ENCODE measurements at regions not wholly inside any gene's neighbourhood (a gene's known extent, or its start where the extent isn't known, plus 50 kb on each side); places are given as distances from the start of the nearest gene placed in this dataset.
A peak's percentile ranks its signal among the peaks of the same experiment; 100 is the strongest.

DNA sequence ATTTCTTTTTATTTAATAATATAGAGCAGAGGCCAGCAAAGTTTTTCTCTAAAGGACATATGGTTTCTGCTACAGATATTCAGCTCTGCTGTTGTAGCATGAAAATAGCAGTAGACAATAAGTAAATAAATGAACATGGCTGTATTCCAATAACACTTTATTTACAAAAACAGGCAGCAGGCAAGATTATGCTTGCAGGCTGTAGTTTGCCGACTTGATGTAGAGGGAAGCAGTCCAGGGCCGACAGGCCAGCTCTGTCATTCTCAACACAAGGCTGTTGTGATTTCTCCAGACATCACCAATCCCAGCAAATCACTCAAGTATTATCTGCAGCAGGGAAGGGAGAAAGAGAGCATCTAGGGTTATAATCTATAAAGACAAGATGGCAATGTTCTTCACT is 1062.5 kb upstream of the PCDH9 start:
- Histone ChIP-seq H3K4me3 (no peak overlapping the region), H3K9ac (ENCODE audit: insufficient read length) (no peak overlapping the region), H3K9me3 (ENCODE audit: low read depth, low read length) (no peaks in the 10 kb centered on the region), H3K36me3 (ENCODE audit: insufficient read depth, low read length) (no peaks in the 10 kb centered on the region), H3K27ac (no peak overlapping the region)
- DNase-seq (ENCODE audit: low read depth, low spot score), result no peak
- TF ChIP-seq POLR2AphosphoS5 (IDR thresholded peaks at IDR 0.05; ENCODE audit: borderline replicate concordance, low read depth, low read length) (no peak), FOXP2 (optimal IDR thresholded peaks at IDR 0.05; ENCODE audit: control extremely low read depth, extremely low read length, insufficient read depth) (no peak), EZH2 (IDR thresholded peaks at IDR 0.05) (no peak)

DNA sequence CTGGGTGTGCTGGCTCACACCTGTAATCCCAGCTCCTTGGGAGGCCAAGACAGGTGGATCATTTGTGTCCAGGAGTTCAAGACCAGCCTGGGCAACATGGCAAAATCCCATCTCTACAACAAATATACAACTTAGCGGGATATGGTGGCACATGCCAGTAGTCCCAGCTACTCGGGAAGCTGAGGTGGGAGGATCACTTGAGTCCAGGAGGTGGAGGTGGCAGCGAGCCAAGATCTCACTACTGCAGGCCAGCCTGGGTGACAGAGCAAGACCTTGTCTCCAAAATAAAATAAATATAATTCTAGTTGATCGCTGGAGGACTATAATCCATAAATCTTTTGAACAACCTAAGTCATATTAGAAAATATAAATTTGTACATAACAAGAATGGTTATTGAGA is 1061.5 kb upstream of the PCDH9 start:
- DNase-seq (ENCODE audit: low read depth, low spot score), result no peak
- Histone ChIP-seq H3K27ac (no peak overlapping the region), H3K9me3 (ENCODE audit: low read depth, low read length) (no peaks in the 10 kb centered on the region), H3K9ac (ENCODE audit: insufficient read length) (no peak overlapping the region), H3K36me3 (ENCODE audit: insufficient read depth, low read length) (no peaks in the 10 kb centered on the region), H3K4me3 (no peak overlapping the region)
- no peak for TF ChIP-seq POLR2AphosphoS5 (IDR thresholded peaks at IDR 0.05; ENCODE audit: borderline replicate concordance, low read depth, low read length)
- no peak for TF ChIP-seq FOXP2 (optimal IDR thresholded peaks at IDR 0.05; ENCODE audit: control extremely low read depth, extremely low read length, insufficient read depth)
- no peak for TF ChIP-seq EZH2 (IDR thresholded peaks at IDR 0.05)

DNA sequence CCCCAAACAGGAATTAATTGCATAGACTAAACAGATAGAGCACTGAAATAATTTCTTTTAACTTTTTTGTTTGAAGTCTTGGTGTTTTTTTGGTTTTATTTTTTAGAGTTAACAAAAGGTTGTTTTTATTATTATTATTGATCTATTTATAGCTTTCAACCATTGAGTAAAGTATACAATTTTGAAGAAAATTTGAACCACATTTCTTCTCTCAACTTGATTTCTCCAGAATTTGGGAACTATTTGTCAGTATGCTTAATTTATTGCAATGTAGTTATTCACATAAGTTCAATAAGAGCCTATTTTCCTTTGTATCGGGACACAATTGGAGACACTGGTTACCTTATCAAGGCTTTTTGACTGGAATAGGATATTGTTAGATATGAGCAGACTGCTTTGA is 1045.6 kb upstream of the PCDH9 start:
- no peak for DNase-seq (ENCODE audit: low read depth, low spot score)
- H3K9me3 ChIP-seq (ENCODE audit: low read depth, low read length), result no peaks in the 10 kb centered on the region; the same call in 1 of the 2 replicates
- no peak overlapping the region for H3K9ac ChIP-seq (ENCODE audit: insufficient read length)
- no peak overlapping the region for H3K27ac ChIP-seq
- TF ChIP-seq FOXP2 (optimal IDR thresholded peaks at IDR 0.05; ENCODE audit: control extremely low read depth, extremely low read length, insufficient read depth) (no peak), POLR2AphosphoS5 (IDR thresholded peaks at IDR 0.05; ENCODE audit: borderline replicate concordance, low read depth, low read length) (no peak), EZH2 (IDR thresholded peaks at IDR 0.05) (no peak)
- H3K36me3 ChIP-seq (ENCODE audit: insufficient read depth, low read length), result no peaks in the 10 kb centered on the region
- H3K4me3 ChIP-seq, result no peak overlapping the region

DNA sequence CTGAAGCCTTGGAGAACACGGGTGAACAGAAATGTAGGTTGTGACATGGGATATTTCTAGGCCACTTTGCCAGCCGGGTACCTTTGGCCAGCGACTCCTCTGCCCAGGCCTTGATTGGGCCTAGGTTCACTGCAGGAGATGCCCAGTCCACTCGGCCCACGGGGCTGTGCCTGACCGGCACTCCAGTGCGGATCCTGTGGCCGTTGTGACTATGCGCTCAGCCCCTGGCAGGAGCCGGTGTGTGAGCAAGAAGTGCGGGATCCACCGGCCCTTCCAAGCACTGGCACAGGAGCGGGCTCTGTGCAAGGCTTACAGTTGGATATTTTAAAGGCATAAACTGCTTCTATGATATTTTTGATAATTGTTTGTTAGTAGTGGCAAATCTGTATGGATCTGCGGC is 1042.5 kb upstream of the PCDH9 start:
- no peak for DNase-seq (ENCODE audit: low read depth, low spot score)
- Histone ChIP-seq H3K36me3 (ENCODE audit: insufficient read depth, low read length) (no peaks in the 10 kb centered on the region), H3K9me3 (ENCODE audit: low read depth, low read length) (no peaks in the 10 kb centered on the region; the same call in 1 of the 2 replicates), H3K27ac (no peak overlapping the region), H3K4me3 (no peak overlapping the region), H3K9ac (ENCODE audit: insufficient read length) (no peak overlapping the region)
- TF ChIP-seq EZH2 (IDR thresholded peaks at IDR 0.05) (no peak), POLR2AphosphoS5 (IDR thresholded peaks at IDR 0.05; ENCODE audit: borderline replicate concordance, low read depth, low read length) (no peak), FOXP2 (optimal IDR thresholded peaks at IDR 0.05; ENCODE audit: control extremely low read depth, extremely low read length, insufficient read depth) (no peak)

DNA sequence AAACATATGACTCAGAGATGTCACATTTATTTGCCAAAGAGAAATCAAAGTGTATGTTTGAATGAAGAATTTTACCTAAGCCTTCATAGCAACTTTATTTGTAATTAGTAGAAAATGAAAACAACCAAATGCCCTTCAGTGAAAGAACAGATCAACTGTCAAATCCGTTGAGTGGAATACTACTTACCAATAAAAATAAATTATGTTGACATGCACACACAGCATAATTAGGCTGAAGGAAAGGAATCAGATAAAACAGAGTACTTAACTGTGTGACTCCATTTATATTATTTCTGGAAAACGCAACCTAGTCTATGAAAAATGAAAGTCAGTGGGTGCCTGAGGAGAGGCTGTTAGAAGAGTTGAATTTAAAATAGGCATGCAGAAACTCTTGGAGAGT is 1034.6 kb upstream of the PCDH9 start:
- Histone ChIP-seq H3K9ac (ENCODE audit: insufficient read length) (no peak overlapping the region), H3K4me3 (no peak overlapping the region), H3K27ac (no peak overlapping the region), H3K36me3 (ENCODE audit: insufficient read depth, low read length) (no peaks in the 10 kb centered on the region), H3K9me3 (ENCODE audit: low read depth, low read length) (no peaks in the 10 kb centered on the region)
- TF ChIP-seq FOXP2 (optimal IDR thresholded peaks at IDR 0.05; ENCODE audit: control extremely low read depth, extremely low read length, insufficient read depth) (no peak), POLR2AphosphoS5 (IDR thresholded peaks at IDR 0.05; ENCODE audit: borderline replicate concordance, low read depth, low read length) (no peak), EZH2 (IDR thresholded peaks at IDR 0.05) (no peak)
- DNase-seq (ENCODE audit: low read depth, low spot score), result no peak

DNA sequence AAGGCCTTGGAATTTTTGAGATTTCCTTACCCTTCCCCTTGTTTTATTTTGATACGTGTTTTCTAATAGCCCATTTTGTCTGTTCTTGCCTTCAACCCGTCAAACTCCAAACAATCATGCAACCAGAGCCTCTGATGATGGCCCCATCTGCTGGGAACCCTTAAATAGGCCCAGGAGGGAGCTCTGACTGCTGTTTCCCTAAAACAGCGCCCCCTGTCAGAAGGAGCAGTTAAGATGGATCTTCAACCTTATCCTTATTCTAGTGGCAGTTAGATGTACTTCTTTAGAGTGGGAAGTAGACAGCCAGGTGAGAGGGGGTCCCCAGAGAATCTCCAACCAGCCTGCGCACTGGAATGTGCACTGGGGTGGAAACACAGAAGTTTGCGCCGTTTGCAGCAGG is 1031.0 kb upstream of the PCDH9 start:
- no peaks in the 10 kb centered on the region for H3K36me3 ChIP-seq (ENCODE audit: insufficient read depth, low read length)
- no peak overlapping the region for H3K4me3 ChIP-seq
- DNase-seq (ENCODE audit: low read depth, low spot score), result no peak
- TF ChIP-seq POLR2AphosphoS5 (IDR thresholded peaks at IDR 0.05; ENCODE audit: borderline replicate concordance, low read depth, low read length) (no peak), EZH2 (IDR thresholded peaks at IDR 0.05) (no peak), FOXP2 (optimal IDR thresholded peaks at IDR 0.05; ENCODE audit: control extremely low read depth, extremely low read length, insufficient read depth) (no peak)
- no peak overlapping the region for H3K9ac ChIP-seq (ENCODE audit: insufficient read length)
- no peak overlapping the region for H3K27ac ChIP-seq
- no peaks in the 10 kb centered on the region for H3K9me3 ChIP-seq (ENCODE audit: low read depth, low read length)

DNA sequence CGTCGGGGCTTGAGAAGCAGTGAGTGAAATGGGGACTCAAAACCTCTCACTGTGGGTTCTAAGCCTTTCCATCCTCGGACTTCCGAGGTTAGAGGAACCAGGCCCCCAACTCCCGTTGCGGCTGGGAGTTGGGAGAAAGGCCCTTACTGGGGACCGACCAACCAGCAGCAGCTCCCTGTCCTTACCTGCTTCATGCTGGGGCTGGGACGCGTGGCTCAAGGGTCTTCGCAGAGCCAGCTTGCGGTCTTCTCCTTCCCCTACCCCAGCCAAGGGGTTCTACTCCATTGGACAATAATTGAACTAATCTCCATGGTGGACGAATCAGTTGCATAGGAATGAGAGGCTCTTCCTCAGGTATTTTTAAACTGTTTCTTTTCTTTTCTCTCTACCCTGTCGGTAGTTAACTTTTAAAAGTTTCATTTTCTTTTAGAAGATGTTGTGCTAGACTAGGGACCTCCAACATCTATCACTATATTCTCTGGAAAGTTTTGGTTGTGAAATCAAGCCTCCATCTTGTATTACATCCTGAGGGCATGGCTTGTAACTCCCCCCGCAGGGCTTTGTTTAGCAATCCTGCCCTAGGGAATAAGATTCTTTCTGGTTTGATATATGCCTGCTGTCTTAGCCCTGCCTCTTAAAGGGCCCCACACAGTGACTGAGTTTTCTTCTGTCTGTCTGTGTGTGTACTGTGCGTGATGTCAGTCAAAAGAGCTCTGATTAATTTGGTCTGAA is 1027.1 kb upstream of the PCDH9 start:
- H3K4me3 ChIP-seq, result no peak overlapping the region
- H3K27ac ChIP-seq, result no peak overlapping the region
- TF ChIP-seq POLR2AphosphoS5 (IDR thresholded peaks at IDR 0.05; ENCODE audit: borderline replicate concordance, low read depth, low read length) (no peak), FOXP2 (optimal IDR thresholded peaks at IDR 0.05; ENCODE audit: control extremely low read depth, extremely low read length, insufficient read depth) (no peak), EZH2 (IDR thresholded peaks at IDR 0.05) (no peak)
- no peak overlapping the region for H3K9ac ChIP-seq (ENCODE audit: insufficient read length)
- H3K9me3 ChIP-seq (ENCODE audit: low read depth, low read length), result no peaks in the 10 kb centered on the region; the same call in 1 of the 2 replicates
- peak; percentile 10 for DNase-seq (ENCODE audit: low read depth, low spot score)
- H3K36me3 ChIP-seq (ENCODE audit: insufficient read depth, low read length), result no peaks in the 10 kb centered on the region

DNA sequence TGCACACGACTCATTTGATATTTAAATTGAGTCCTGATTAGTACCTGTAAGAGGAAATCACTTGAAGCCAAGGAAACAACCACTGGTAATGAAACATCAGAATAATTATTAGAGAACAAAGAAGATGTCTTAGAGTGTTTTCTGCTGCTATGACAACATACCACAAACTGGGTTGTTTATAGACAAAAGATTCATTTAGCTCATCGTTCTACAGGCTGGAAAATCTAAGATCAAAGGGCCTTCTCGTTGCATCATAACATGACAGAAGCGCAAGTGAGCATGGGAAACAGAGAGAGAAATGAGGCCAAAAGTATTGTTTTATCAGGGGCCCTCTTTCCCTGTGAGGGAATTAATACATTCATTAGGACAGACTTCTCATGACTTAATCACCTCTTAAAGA is 1024.0 kb upstream of the PCDH9 start:
- Histone ChIP-seq H3K4me3 (no peak overlapping the region), H3K9ac (ENCODE audit: insufficient read length) (no peak overlapping the region), H3K36me3 (ENCODE audit: insufficient read depth, low read length) (no peaks in the 10 kb centered on the region), H3K27ac (no peak overlapping the region), H3K9me3 (ENCODE audit: low read depth, low read length) (no peaks in the 10 kb centered on the region; the same call in 1 of the 2 replicates)
- no peak for DNase-seq (ENCODE audit: low read depth, low spot score)
- no peak for TF ChIP-seq EZH2 (IDR thresholded peaks at IDR 0.05)
- no peak for TF ChIP-seq FOXP2 (optimal IDR thresholded peaks at IDR 0.05; ENCODE audit: control extremely low read depth, extremely low read length, insufficient read depth)
- TF ChIP-seq POLR2AphosphoS5 (IDR thresholded peaks at IDR 0.05; ENCODE audit: borderline replicate concordance, low read depth, low read length), result no peak

DNA sequence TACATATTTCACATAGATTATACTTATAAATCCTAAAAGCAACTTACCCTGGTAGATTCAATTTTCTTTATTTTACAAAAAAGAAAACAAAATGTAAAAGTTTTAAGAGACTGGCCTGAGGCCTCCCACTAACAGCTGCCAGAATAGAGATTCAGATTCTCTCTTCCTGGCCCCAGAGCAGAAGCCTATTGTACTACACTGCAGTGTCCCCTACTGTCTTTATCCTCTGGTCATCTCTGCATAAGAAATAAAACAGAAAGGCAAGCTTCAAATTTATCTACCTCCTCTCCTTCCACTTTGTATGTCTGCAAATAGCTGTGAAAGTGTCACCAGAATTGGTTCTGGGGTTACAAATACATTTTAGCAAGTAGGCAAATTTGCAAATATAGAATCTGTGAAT is 1004.1 kb upstream of the PCDH9 start:
- Histone ChIP-seq H3K27ac (no peak overlapping the region), H3K9ac (ENCODE audit: insufficient read length) (no peak overlapping the region), H3K4me3 (no peak overlapping the region), H3K36me3 (ENCODE audit: insufficient read depth, low read length) (no peaks in the 10 kb centered on the region), H3K9me3 (ENCODE audit: low read depth, low read length) (no peaks in the 10 kb centered on the region)
- TF ChIP-seq FOXP2 (optimal IDR thresholded peaks at IDR 0.05; ENCODE audit: control extremely low read depth, extremely low read length, insufficient read depth), result no peak
- TF ChIP-seq POLR2AphosphoS5 (IDR thresholded peaks at IDR 0.05; ENCODE audit: borderline replicate concordance, low read depth, low read length), result no peak
- no peak for TF ChIP-seq EZH2 (IDR thresholded peaks at IDR 0.05)
- DNase-seq (ENCODE audit: low read depth, low spot score), result no peak

All from SK-N-MC (cell line).